ENCODE measurements at regions not wholly inside any gene's neighbourhood (a gene's known extent, or its start where the extent isn't known, plus 50 kb on each side); places are given as distances from the start of the nearest gene placed in this dataset.

- DNase-seq = no peak
Measured at GRCh38 chr16:63744077-63744874, 1377.6 kb downstream of the CDH11 start.

DNA sequence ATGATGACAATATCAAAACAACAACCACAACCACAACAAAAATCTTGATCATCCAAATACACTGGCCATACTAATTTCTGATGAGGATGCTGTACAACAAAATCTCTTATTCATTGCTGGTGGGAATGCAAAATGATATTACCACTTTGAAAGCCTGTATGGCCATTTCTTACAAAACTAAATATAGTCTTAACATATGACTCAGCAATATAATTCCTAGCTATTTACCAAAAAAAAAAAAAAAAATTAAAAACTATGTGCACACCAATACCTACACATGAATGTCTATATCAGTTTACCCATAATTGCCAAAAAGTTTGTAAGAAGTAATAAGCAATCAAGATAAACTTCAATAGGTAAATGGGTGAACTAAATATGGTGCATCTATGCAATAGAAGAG lies 1379.7 kb downstream of the CDH11 start:
- no peak for DNase-seq

DNA sequence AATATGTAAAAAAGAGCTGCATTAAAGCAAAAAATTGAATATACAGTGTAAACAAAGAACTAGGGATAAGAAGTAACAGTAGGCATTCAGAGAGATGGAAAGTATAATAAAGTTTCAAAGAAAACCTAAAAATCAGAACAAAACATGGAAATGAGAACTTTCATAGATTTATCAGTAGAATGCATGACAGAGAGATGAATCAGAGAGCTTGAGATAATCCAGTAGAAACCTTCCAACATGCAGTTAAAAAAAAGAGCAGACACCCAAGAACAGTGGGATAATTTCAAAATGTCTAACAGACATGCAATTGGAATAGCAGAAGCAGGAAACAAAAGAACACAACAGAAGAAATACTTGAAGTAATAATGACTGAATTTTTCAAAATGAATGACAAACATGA lies 1384.2 kb downstream of the CDH11 start:
- DNase-seq = no peak

DNA sequence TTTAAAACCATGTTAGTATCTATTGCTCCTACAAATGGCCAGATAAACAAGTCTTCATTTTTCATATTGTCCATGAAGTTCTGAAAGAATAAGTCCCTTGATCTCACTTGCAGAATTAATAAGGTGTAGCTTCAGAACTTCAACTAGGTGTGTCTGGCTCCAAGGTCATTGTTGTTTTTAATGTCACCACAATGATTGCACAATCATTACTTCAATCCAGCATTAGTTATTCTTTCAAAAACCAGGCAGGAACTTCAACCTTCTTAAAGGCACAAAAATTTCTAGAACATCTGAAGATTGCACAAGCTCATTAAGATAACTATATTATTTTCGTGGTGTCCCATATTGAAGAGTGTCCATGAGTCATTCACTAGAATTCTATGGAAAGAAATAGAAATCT lies 1386.4 kb downstream of the CDH11 start:
- DNase-seq = no peak

- DNase-seq = no peak
Measured at GRCh38 chr16:63720848-63721247, 1401.0 kb downstream of the CDH11 start.

GRCh38 chr16:63719926-63720325 lies 1401.9 kb downstream of the CDH11 start:
- no peak for DNase-seq

- DNase-seq = no peak
Measured at GRCh38 chr16:63717806-63718205, 1404.1 kb downstream of the CDH11 start.

DNA sequence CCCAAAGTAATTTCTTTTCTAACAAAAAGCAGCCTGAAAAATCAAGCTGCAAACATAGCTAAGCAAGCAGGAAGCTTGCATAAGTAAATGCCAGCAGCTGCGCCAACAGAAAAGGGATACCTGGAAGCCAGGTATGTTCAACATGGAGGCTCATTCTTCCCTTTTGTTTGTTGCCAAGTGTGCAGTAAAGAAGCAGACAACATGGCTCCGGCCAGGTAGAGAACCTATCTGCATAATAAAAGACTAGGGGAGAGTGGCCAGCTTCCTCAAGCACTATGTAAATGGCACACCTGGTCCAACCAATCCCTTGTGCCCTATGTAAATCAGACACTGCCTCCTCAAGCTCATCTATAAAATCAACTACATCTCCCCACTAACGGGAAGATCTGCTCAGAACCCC lies 1407.0 kb downstream of the CDH11 start:
- no peak for DNase-seq

DNA sequence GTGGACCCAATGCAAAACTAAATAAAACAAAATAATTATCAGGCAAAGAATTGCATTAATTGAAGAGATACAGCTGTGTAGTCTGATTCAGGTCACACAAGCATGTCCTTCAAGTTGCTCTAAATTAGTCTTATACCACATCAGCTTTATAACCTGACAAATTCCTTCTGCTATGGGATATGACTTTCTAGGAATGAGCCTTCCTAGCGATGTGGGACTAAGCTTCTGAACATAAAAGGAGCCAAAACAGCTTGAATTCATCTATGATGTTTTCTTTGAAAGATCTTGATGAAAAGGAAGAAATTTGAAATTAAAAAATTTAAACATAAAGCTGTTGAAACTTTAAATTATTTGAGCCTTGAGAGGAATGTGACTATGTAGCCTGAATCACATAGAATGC lies 1409.1 kb downstream of the CDH11 start:
- DNase-seq = no peak

DNA sequence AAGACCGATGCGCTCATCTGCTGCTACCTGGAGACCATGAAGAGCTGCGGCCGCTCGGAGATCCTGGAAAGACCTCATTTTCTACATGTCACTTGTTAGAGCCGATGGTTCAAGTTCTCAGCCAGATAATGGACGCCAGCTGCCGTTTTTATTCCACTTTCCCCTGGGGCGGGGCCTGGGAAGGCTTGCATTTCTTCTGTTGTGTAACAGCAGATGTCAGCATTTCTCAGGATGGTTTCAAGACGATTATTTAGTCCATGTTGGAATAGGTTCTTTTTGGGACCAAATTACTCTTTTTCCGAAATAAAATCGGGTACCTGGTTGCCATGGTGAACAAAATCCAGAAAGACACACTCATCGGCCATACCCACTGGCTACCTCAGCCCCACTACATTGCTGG lies 1418.3 kb downstream of the CDH11 start:
- no peak for DNase-seq

- DNase-seq = no peak
Measured at GRCh38 chr16:63702981-63703590, 1418.8 kb downstream of the CDH11 start.

DNA sequence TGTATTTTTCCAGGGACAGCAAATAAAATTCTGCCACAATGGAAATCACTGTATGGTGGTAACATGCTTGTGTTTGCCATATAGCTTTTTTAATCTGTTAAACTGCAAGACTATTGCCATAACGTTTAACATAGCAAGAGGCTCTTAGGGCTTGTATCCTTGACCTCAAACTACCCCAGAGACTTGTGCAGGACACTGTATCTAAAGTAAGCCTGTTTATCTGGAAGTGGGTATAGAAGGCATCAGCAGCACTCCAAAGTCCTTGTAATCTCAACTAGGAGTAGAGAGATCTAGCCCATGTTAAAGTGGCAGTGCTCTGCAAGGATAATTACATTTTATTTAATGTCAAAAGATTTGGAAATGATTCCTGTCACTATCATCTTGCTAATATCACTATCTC lies 1424.1 kb downstream of the CDH11 start:
- DNase-seq = no peak

DNA sequence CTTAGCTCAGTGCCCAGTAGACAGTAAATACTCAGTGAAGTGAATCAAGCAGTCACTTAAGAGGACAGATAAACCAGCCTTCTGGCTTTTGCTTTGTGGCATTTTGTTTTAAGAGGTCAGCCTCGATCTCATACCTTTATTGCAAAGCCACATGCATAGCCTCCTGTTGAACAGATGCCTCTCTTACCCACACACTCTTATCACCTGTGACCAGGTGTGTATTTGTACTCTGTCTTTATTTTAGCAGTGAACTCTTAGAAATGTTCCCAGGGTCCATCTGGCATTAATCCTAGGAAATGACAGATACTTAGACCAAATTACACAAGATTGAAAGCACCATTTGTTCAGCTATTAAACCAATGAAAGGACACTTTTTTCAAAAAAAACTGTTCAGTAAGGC lies 1426.5 kb downstream of the CDH11 start:
- DNase-seq = no peak

GRCh38 chr16:63690961-63691360 lies 1430.9 kb downstream of the CDH11 start:
- DNase-seq = no peak

DNA sequence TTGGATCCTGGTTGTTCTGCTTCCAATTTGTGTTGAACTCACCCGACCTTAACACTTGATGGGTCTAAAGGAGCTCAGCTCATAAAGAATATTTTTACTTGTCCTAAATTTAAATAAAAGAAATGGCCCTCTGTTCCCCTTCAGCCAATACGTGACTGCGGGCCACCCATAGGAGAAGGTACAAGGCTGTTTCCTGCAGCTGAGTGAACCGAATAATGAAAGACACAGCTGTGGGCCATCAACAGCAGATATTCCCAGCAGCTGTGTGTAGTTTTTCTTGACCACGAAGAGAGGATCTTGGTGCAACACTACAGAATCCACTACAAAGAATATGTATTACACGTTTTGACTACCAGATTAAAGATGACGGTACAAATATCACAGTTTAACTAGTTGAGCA lies 1431.6 kb downstream of the CDH11 start:
- DNase-seq = no peak

GRCh38 chr16:63689068-63689467 lies 1432.8 kb downstream of the CDH11 start:
- DNase-seq = no peak

- DNase-seq = no peak
Measured at GRCh38 chr16:63684149-63685101, 1437.4 kb downstream of the CDH11 start.

- no peak for DNase-seq
Measured at GRCh38 chr16:63682844-63683243, 1439.0 kb downstream of the CDH11 start.

- no peak for DNase-seq
Measured at GRCh38 chr16:63672493-63672892, 1449.4 kb downstream of the CDH11 start.

GRCh38 chr16:63663155-63663554 lies 1458.7 kb downstream of the CDH11 start:
- no peak for DNase-seq

DNA sequence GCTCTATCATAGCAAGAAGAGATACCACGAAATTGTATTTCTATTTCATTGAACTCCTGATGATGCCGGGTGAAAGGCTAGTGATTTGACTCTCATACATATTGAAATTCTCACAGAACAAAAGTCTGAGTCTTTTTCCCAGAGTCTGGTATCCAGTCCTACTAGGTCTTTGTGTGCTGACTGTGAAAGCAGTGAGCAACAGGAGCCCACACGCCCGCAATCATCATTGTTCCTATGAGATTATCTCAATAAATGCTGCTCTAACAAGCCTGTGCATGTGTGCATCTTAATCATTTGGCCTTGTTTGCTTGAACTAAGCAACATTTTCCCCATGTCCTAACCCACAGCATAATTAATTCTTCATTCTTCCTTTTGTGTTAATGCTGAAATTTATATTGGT lies 1466.0 kb downstream of the CDH11 start:
- DNase-seq = no peak

DNA sequence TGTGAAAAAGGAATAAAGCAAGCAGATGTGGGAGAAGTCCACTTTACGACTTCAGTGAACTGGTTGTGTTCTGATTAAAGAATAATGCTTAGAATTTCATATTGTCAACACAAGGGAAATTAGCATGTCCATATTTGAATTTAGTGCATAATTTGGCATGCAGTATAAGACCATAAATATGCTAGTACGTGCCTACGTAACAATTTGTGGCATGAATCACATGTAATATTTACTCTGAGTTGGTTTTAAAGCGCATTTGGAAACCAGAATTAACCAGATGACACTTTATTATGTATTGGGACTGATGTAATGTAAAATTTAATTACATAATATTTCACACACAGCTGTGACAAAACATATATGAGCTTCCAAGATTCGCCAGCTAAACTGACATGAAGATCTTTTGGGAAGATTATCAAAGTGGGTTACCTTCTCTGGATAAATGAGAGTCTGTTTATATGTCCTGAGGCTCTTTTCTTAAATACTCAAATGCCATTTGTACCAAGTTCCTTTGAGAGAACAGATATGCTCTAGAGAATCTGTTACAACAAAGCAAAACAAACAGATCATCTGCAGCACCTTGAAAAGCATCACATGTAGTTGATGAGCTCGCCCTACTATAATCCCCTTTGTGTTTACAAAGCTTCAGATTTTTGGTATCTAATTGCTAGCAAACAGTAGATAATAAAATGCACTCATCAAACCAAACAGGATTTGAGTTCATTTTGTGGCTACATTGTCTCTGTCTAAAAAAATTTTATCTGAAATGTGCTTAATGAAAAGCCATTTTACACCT lies 1468.6 kb downstream of the CDH11 start:
- DNase-seq = no peak

DNA sequence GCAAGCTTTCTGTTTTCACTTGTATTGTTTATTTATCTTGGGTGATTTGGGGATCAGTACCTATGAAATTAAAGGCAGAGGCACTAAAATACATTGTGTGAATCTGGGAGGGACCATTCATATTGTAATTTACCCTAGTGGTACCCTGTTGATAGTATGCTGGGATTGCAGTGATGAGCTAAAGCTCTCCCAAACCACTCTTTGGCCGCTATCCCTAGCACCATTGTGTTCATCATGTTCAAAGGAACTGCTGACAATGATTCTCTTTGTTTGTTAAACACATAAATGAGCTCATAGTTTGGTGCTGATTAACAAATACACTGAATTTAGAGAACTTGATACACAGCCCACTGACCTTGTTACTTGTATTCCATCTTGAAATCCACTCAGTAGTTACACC lies 1469.8 kb downstream of the CDH11 start:
- no peak for DNase-seq
